Central memory CD8-positive, alpha-beta T cell (primary cell): ENCODE measurements at regions not wholly inside any gene's neighbourhood (a gene's known extent, or its start where the extent isn't known, plus 50 kb on each side); places are given as distances from the start of the nearest gene placed in this dataset.

Experiments
- ATAC-seq: fragments of 150-1000 bp; cut with Tn5 transposase; replicated peaks from 2 replicates; pipeline ENCODE4 v1.10.0; 2022; ENCODE audit warnings: mild to moderate bottlenecking, moderate FRiP score, moderate number of reproducible peaks; ENCODE audit not compliant: poor library complexity, severe bottlenecking; ENCODE audit errors: extremely low read depth
- DNase-seq, 2 donors: peaks; one replicate each; pipeline ENCODE4 v3.0.0; 2021; ENCODE audit warnings: low spot score in 2 of 2
- H3K27ac Mint-ChIP-seq: one replicate; pipeline ENCODE4 v1.8.0; 2022; ENCODE audit warnings: low read depth, mild to moderate bottlenecking, moderate library complexity, mixed read lengths
- H3K27me3 Mint-ChIP-seq: one replicate; pipeline ENCODE4 v1.8.0; 2022; ENCODE audit warnings: mixed read lengths
- H3K36me3 Mint-ChIP-seq: one replicate; pipeline ENCODE4 v1.8.0; 2022; ENCODE audit warnings: mild to moderate bottlenecking, moderate library complexity, mixed read lengths; ENCODE audit not compliant: insufficient read depth
- H3K4me1 Mint-ChIP-seq: one replicate; pipeline ENCODE4 v1.8.0; 2022; ENCODE audit warnings: mixed read lengths
- H3K4me3 Mint-ChIP-seq: one replicate; pipeline ENCODE4 v1.8.0; 2022; ENCODE audit warnings: mild to moderate bottlenecking, moderate library complexity, mixed read lengths
- H3K9me3 Mint-ChIP-seq: one replicate; pipeline ENCODE4 v1.8.0; 2022; ENCODE audit warnings: mixed read lengths

DNA sequence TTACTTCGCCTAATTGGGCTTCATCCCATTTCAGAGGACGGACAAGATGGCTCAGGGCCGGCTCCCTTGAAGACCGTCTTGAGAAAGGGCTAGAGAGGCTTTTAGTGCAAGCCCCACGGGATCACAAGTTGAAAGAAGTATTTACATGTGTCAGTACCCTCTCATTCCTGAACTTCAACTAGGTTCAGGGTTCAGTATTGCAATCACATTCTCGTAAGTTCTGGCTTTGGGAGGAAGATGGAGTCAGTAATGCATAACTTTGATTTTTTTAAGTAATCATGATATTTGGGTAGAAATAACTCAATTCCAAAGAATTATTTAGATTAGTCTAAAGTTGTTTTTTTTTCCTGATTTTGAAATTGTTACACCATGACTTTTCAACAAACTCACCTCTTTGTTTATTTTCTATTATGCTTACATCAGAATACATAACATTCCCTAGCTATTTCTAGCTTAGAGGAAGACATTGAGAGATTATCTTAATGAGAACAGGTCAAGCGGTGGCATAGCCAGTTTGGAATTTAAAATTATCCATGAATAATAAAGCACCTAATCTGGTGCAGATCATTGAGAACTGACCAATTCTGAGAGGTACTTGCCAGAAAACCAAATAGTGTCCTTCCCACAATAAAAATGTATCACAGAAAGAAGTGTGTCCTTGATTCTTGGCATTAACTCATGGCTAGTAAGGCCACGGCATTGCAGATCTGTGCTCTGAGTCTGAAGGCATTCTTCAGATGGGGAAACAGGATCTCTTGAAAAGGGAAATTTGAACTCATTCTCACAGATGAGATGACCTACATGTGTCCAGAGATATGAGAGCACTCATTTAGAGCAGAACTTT lies 92.1 kb upstream of the BLID start:
- Mint-ChIP-seq H3K4me3 (no peak overlapping the region), H3K36me3 (no peaks in the 10 kb centered on the region), H3K9me3 (no peaks in the 10 kb centered on the region), H3K27ac (no peak overlapping the region), H3K4me1 (no peaks in the 10 kb centered on the region), H3K27me3 (peaks cover 41% of the 10 kb centered on the region)
- DNase-seq = no peak
- no peak for ATAC-seq

GRCh38 chr11:122207505-122207904 lies 91.5 kb upstream of the BLID start:
- no peaks in the 10 kb centered on the region for H3K36me3 Mint-ChIP-seq
- H3K4me1 Mint-ChIP-seq = no peaks in the 10 kb centered on the region
- no peaks in the 10 kb centered on the region for H3K9me3 Mint-ChIP-seq
- ATAC-seq (no peak), DNase-seq (no peak)
- peaks cover 47% of the 10 kb centered on the region for H3K27me3 Mint-ChIP-seq
- no peak overlapping the region for H3K4me3 Mint-ChIP-seq
- H3K27ac Mint-ChIP-seq = no peak overlapping the region

DNA sequence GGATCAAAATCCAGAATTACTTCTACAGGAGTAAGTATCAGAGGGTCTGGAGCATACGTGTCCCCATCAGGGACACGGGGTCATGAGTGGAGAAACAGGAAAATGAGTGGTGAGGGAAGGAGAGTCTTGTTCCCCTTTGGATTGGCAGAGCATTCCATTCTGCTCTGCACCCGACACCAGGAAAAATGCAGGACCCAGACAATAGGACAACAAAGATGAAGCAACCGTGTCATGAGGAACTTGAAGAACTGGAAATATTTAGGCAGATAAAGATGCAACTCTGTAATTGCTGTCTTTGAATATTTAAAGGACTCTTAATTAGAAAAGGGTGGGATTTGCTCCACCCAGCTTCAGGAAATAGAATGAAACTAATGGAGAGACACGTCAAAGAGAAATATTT lies 89.0 kb upstream of the BLID start:
- DNase-seq (no peak), ATAC-seq (no peak)
- no peaks in the 10 kb centered on the region for H3K9me3 Mint-ChIP-seq
- H3K4me1 Mint-ChIP-seq = no peaks in the 10 kb centered on the region
- H3K27me3 Mint-ChIP-seq = peaks cover 60% of the 10 kb centered on the region
- H3K36me3 Mint-ChIP-seq = no peaks in the 10 kb centered on the region
- no peak overlapping the region for H3K27ac Mint-ChIP-seq
- H3K4me3 Mint-ChIP-seq = no peak overlapping the region

DNA sequence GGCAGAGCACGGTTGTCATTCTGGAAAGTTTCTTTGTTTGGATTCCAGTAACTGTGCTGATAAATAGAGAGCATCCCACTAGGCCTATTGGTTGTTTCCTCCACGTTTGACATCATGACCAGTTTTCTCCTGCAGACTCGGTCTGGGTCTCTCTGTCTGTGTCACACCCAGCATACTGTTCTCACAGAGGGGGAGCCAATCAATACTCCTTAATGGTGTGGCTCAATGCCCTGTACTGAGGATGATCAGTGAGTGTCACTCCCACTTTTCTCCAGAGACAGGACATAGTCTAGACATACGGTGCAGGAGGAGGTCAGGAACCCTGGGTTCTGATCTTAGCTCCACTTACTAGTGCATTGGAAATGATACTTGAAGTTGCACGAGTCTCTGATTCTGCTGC lies 88.2 kb upstream of the BLID start:
- Mint-ChIP-seq H3K27ac (no peak overlapping the region), H3K4me1 (no peaks in the 10 kb centered on the region), H3K36me3 (no peaks in the 10 kb centered on the region), H3K9me3 (no peaks in the 10 kb centered on the region), H3K4me3 (no peak overlapping the region), H3K27me3 (peaks cover 60% of the 10 kb centered on the region)
- ATAC-seq = no peak
- no peak for DNase-seq

DNA sequence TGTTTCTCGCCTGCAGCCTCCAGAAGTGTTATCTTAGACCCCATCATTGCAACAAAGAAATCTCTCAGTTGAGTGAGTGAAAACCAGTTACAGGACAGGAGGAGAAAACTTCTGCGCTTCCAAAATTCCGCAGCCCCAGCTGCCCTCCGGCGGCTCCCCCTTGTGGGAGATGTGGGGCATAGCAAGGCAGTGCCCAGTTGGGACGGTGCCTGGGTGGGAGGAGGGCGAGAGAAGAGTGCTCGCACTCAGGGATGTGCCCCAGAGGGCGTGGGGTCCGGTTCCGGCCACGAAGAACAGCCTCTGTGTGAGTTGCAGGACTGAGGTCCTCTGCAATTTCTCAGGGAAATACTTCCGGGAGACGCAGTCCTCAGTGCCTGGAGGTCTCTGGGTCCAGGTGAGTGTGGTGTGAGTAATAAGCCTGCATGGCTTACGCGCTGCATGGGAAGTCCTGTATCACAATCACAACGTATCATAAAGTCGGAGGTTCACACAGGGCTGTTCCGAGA lies 87.0 kb upstream of the BLID start:
- Mint-ChIP-seq H3K4me1 (no peaks in the 10 kb centered on the region), H3K27me3 (peaks cover 60% of the 10 kb centered on the region), H3K36me3 (no peaks in the 10 kb centered on the region), H3K9me3 (no peaks in the 10 kb centered on the region), H3K27ac (no peak overlapping the region), H3K4me3 (no peak overlapping the region)
- DNase-seq = no peak
- ATAC-seq = no peak

- DNase-seq (no peak), ATAC-seq (no peak)
- Mint-ChIP-seq H3K27ac (no peak overlapping the region), H3K27me3 (peaks cover 60% of the 10 kb centered on the region), H3K36me3 (no peaks in the 10 kb centered on the region), H3K4me1 (no peaks in the 10 kb centered on the region), H3K9me3 (no peaks in the 10 kb centered on the region), H3K4me3 (no peak overlapping the region)
Observed at GRCh38 chr11:122202161-122202950, 86.3 kb upstream of the BLID start.

DNA sequence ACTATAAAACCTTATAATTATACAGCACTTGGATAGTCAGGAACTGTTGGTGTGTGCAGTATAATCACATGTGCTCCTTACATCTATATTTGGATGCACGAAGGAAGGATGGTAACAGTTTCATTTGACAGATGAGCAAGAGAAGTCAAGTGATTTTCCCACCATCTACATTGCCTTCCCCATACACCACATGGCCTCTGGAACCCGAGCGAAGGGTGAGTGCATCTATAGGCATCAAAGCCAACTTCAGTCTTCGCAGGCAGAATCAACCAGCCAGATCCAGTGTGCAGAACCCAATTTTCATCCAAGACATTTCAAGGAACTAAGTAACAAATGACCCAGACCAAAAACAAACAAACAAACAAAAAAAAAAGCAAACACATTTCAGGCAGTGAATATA lies 85.1 kb upstream of the BLID start:
- Mint-ChIP-seq H3K36me3 (no peaks in the 10 kb centered on the region), H3K27ac (no peak overlapping the region), H3K4me1 (no peaks in the 10 kb centered on the region), H3K9me3 (no peaks in the 10 kb centered on the region), H3K4me3 (no peak overlapping the region), H3K27me3 (peaks cover 49% of the 10 kb centered on the region)
- no peak for ATAC-seq
- no peak for DNase-seq

GRCh38 chr11:122199661-122200060 lies 83.6 kb upstream of the BLID start:
- DNase-seq (no peak), ATAC-seq (no peak)
- no peak overlapping the region for H3K4me3 Mint-ChIP-seq
- H3K9me3 Mint-ChIP-seq = no peaks in the 10 kb centered on the region
- H3K4me1 Mint-ChIP-seq = no peaks in the 10 kb centered on the region
- no peaks in the 10 kb centered on the region for H3K36me3 Mint-ChIP-seq
- peaks cover 34% of the 10 kb centered on the region for H3K27me3 Mint-ChIP-seq
- no peak overlapping the region for H3K27ac Mint-ChIP-seq

GRCh38 chr11:122198291-122198983 lies 82.4 kb upstream of the BLID start:
- Mint-ChIP-seq H3K4me1 (no peaks in the 10 kb centered on the region), H3K27me3 (peaks cover 22% of the 10 kb centered on the region), H3K27ac (no peak overlapping the region), H3K4me3 (no peak overlapping the region), H3K9me3 (no peaks in the 10 kb centered on the region), H3K36me3 (no peaks in the 10 kb centered on the region)
- ATAC-seq (no peak), DNase-seq (no peak)

DNA sequence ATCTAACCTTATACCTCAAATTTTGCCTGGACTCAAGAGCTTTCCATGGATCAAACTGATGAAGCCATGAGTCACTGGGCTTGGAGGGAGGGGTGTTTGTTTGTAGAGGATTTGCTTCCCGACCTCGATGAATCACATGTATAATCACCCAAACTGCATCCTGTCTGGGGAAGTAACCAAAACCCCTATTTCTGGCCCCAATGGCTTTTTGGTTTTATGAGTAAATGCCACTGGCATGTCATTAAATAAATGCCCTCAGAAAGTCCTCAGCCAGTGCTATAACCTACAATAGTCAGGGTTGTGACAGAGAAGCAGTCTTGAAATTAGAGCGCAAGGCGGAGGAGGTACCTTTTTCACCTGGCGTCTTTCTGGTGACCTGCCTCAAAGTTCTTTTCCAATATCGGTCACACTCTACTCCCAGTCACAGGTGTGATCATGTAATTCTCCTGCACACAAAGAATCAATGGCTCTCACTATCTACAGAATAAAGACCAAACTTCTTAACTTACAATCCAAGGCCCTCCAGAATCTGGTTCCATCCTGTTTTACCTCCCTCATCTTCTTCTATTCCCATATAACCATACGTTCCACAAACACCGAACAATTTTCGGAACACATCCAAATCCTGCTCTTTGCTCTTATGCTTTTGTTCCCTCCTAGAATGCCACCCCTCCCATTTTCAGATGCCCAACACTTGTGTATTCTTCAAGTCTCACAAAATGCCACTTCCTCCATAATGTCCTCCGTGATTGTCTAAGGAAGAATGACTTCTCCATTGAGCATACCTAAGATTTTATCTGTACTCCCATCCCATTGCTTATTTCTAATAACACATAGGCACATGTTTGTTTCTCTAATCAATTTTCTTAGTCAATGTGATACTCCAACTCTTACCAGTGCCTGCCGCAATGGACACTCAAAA lies 81.3 kb upstream of the BLID start:
- H3K4me3 Mint-ChIP-seq = no peak overlapping the region
- H3K36me3 Mint-ChIP-seq = no peaks in the 10 kb centered on the region
- ATAC-seq (no peak), DNase-seq (no peak)
- peaks cover 21% of the 10 kb centered on the region for H3K27me3 Mint-ChIP-seq
- no peaks in the 10 kb centered on the region for H3K4me1 Mint-ChIP-seq
- no peaks in the 10 kb centered on the region for H3K9me3 Mint-ChIP-seq
- no peak overlapping the region for H3K27ac Mint-ChIP-seq

DNA sequence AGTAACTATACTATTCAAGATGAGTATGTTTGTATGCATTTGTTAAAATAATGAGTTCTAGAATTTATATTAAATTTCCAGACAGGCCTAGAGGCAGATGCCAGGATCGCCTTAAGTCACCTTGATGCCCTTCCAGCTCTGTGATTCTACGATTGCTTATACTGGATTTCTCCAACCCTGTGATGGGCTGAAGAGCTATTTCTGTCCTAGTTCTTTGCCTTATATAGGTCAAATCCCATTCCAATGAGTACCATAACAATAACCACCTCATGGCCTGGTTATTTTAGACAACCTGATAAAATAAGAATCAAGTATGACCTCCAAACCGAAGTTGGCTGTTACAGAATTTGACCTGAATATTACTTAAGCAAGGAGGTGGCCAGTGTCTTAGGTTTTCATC lies 79.8 kb upstream of the BLID start:
- no peaks in the 10 kb centered on the region for H3K36me3 Mint-ChIP-seq
- no peak for ATAC-seq

More for the DNA sequence above, 79.8 kb upstream of the BLID start:
- Mint-ChIP-seq H3K4me1 (no peaks in the 10 kb centered on the region), H3K9me3 (no peaks in the 10 kb centered on the region), H3K27me3 (peaks cover 10% of the 10 kb centered on the region), H3K27ac (no peak overlapping the region), H3K4me3 (no peak overlapping the region)
- no peak for DNase-seq
